T-cell (primary cell): ENCODE measurements at regions not wholly inside any gene's neighbourhood (a gene's known extent, or its start where the extent isn't known, plus 50 kb on each side); places are given as distances from the start of the nearest gene placed in this dataset.

Experiments
- ATAC-seq, 4 experiments: fragments of 200-7000 bp in 3 of 4; fragments of 150-1000 bp in 1 of 4; cut with Tn5 transposase; replicated peaks in 1 of 4; 1 replicate in 3 of 4; 2 replicates in 1 of 4; pipeline ENCODE4 v1.10.0; 2021; ENCODE audit warnings: moderate library complexity in 3 of 4, mild to moderate bottlenecking in 2 of 4, moderate number of reproducible peaks in 1 of 4
- CTCF ChIA-PET, 2 donors: fragments of 300-600 bp; sonication (Branson Sonifier 250); formaldehyde crosslinking; loops; one replicate each; lab custom pipeline; 2022; ENCODE audit warnings: antibody characterized with exemption in 2 of 2; lab: Charles Lee
- POLR2A ChIA-PET, 2 donors: fragments of 300-600 bp; sonication (Branson Sonifier 250); formaldehyde crosslinking; loops; one replicate each; lab custom pipeline; 2022; ENCODE audit warnings: antibody characterized with exemption in 2 of 2; lab: Charles Lee
- DNase-seq, 35 experiments: peaks; one replicate each; pipeline versions ENCODE4 v3.0.0 to v3.0.0-alpha.2; 2013 to 2023
- H3K27ac ChIP-seq: one replicate; pipeline ENCODE4 v1.5.1; 2013; ENCODE audit warnings: low read length
- H3K27me3 ChIP-seq, 2 experiments: replicated peaks in 1 of 2; 1 replicate in 1 of 2; 2 replicates in 1 of 2; pipeline versions ENCODE4 v1.6.1 to v1.7.0; 2013; ENCODE audit warnings: low read length in 1 of 2, mixed read lengths in 1 of 2; ENCODE audit not compliant: control insufficient read depth in 2 of 2, insufficient read depth in 2 of 2; ENCODE audit errors: extremely low read depth in 1 of 2
- H3K36me3 ChIP-seq, 2 donors: 1 replicate in 1 of 2; 2 replicates in 1 of 2; pipeline versions ENCODE4 v1.6.1 to v1.7.0; 2013; ENCODE audit warnings: low read length in 1 of 2; ENCODE audit not compliant: control insufficient read depth in 2 of 2, insufficient read depth in 1 of 2; ENCODE audit errors: extremely low read depth in 1 of 2
- H3K4me1 ChIP-seq, 2 experiments: 1 replicate in 1 of 2; 2 replicates in 1 of 2; pipeline versions ENCODE4 v1.6.1 to v1.7.0; 2013; ENCODE audit warnings: low read length in 2 of 2, mixed read lengths in 1 of 2; ENCODE audit not compliant: insufficient read depth in 2 of 2, control insufficient read depth in 1 of 2; ENCODE audit errors: extremely low read depth in 1 of 2
- H3K4me3 ChIP-seq, 2 donors: 1 replicate in 1 of 2; 2 replicates in 1 of 2; pipeline versions ENCODE4 v1.5.1 to v1.7.0; 2013; ENCODE audit warnings: mild to moderate bottlenecking in 2 of 2, low read length in 1 of 2, moderate library complexity in 1 of 2; ENCODE audit not compliant: control insufficient read depth in 1 of 2; ENCODE audit errors: extremely low read depth in 1 of 2
- H3K9me3 ChIP-seq: 2 replicates; pipeline ENCODE4 v1.7.0; 2013
- H3K27ac Mint-ChIP-seq, 2 donors: one replicate each; pipeline ENCODE4 v1.8.0; 2020 to 2021; ENCODE audit warnings: mild to moderate bottlenecking in 2 of 2, mixed read lengths in 2 of 2
- H3K27me3 Mint-ChIP-seq, 2 donors: one replicate each; pipeline ENCODE4 v1.8.0; 2021 to 2022; ENCODE audit warnings: mixed read lengths in 2 of 2
- H3K36me3 Mint-ChIP-seq: one replicate; pipeline ENCODE4 v1.8.0; 2021; ENCODE audit warnings: mixed read lengths
- H3K4me1 Mint-ChIP-seq, 3 donors: one replicate each; pipeline ENCODE4 v1.8.0; 2020 to 2022; ENCODE audit warnings: mixed read lengths in 3 of 3, mild to moderate bottlenecking in 1 of 3
- H3K4me3 Mint-ChIP-seq, 3 donors: one replicate each; pipeline ENCODE4 v1.8.0; 2020 to 2022; ENCODE audit warnings: mild to moderate bottlenecking in 3 of 3, mixed read lengths in 3 of 3, moderate library complexity in 3 of 3
- H3K9me3 Mint-ChIP-seq, 3 donors: one replicate each; pipeline ENCODE4 v1.8.0; 2020 to 2022; ENCODE audit warnings: mixed read lengths in 3 of 3
- WGBS: methylation state at CpG from one replicate; pipeline ENCODE4 v1.1.5; 2013; ENCODE audit warnings: missing lambda C conversion rate; ENCODE audit not compliant: insufficient coverage; 5-methylcytosine and 5-hydroxymethylcytosine counted together

DNA sequence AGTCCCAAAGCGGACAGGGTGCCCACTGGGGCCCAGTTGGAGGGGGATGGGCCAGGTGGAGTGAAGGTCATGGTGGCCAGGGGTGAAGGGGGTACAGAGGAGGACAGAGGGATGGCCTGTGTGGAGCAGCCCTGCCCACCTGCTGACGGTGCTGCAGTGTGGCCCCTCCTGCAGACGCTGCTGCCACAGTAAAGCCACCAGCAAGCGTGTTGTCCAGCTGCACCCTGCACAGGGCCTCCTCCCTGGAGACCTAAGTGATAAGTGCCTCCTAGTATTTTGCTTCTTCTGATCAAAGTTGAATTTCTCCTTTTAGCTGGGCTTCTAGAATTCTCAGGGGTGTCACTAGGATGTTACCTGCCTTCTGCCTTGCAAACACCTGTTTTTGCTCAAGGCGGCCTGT is 299.3 kb upstream of the IRX4 start:
- Histone ChIP-seq H3K4me1 (no peaks in the 10 kb centered on the region), H3K36me3 (no peaks in the 10 kb centered on the region), H3K27me3 (peaks cover 0 to 29% of the 10 kb centered on the region in 2 experiments), H3K9me3 (no peaks in the 10 kb centered on the region), H3K27ac (no peak overlapping the region), H3K4me3 (no peak overlapping the region)
- Mint-ChIP-seq H3K27me3 (peaks cover 13 to 15% of the 10 kb centered on the region in 2 donors), H3K4me1 (no peaks in the 10 kb centered on the region), H3K9me3 (no peaks in the 10 kb centered on the region), H3K36me3 (no peaks in the 10 kb centered on the region), H3K4me3 (no peak overlapping the region), H3K27ac (no peak overlapping the region)
- ChIA-PET CTCF (no interaction called here), POLR2A (no interaction called here)
- ATAC-seq (no peak), DNase-seq (no peak)
- 90% methylated on average over 5 of the region's 5 CpGs for WGBS

DNA sequence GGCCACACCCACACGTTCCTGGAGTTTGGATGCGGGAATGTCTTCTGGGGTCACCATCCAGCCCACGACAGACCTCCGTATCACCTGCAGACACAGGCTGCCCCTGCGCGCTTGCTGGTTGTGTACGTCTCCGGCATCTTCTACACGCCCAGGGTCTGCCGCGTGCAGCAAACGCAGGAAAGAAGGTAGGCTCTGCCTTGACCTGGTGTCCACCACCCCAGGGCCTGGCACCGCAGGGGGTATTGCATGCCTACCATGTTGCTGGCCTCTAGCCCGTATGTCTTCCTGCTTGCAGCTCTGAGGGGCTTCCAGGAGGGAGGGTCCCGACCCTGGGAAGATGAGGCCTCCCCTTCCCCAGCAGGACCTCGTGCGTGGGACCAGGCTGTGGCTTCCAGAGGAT is 298.8 kb upstream of the IRX4 start:
- no peak overlapping the region for H3K27ac Mint-ChIP-seq
- H3K27me3 Mint-ChIP-seq = peaks cover 13 to 17% of the 10 kb centered on the region in 2 donors
- Histone ChIP-seq H3K27ac (no peak overlapping the region), H3K27me3 (peaks cover 0 to 28% of the 10 kb centered on the region in 2 experiments), H3K36me3 (no peaks in the 10 kb centered on the region), H3K4me1 (no peaks in the 10 kb centered on the region), H3K4me3 (no peak overlapping the region), H3K9me3 (no peaks in the 10 kb centered on the region)
- H3K9me3 Mint-ChIP-seq = no peaks in the 10 kb centered on the region
- no peaks in the 10 kb centered on the region for H3K4me1 Mint-ChIP-seq
- ChIA-PET CTCF (no interaction called here), POLR2A (no interaction called here)
- ATAC-seq (no peak), DNase-seq (no peak)
- H3K36me3 Mint-ChIP-seq = no peaks in the 10 kb centered on the region
- H3K4me3 Mint-ChIP-seq = no peak overlapping the region
- WGBS = 91% methylated on average over 15 of the region's 17 CpGs

DNA sequence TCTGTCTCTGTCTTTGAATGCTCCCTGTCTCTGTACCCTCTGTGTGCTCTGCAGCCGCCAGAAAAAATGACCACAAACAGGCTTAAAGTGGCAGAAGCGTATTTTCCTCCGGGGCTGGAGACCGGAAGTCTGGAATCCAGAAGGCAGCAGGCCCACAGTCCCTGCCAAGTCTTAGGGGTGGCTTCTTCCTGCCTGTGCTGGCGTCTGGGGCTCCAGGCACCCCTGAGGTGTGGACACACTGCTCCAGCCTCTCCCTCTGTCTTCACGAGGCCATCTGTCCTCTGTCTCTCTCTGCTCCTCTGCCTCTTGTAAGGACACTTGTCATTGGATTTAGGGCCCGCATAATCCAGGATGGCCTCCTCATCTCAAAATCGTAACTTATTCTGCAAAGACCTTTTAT is 298.4 kb upstream of the IRX4 start:
- POLR2A ChIA-PET = no interaction called here
- H3K4me1 ChIP-seq = no peaks in the 10 kb centered on the region

GRCh38 chr5:2180456-2180855 is 297.7 kb upstream of the IRX4 start:
- H3K4me1 ChIP-seq = no peaks in the 10 kb centered on the region
- H3K27ac Mint-ChIP-seq = no peak overlapping the region
- ATAC-seq = no peak
- no peaks in the 10 kb centered on the region for H3K9me3 ChIP-seq
- peaks cover 13 to 19% of the 10 kb centered on the region in 2 donors for H3K27me3 Mint-ChIP-seq
- WGBS = 85% methylated on average over 14 of the region's 17 CpGs
- H3K4me1 Mint-ChIP-seq = no peaks in the 10 kb centered on the region
- ChIA-PET POLR2A (no interaction called here), CTCF (no interaction called here)
- no peak overlapping the region for H3K27ac ChIP-seq
- H3K4me3 Mint-ChIP-seq = no peak overlapping the region
- no peaks in the 10 kb centered on the region for H3K36me3 ChIP-seq
- DNase-seq = no peak
- H3K36me3 Mint-ChIP-seq = no peaks in the 10 kb centered on the region
- H3K4me3 ChIP-seq = no peak overlapping the region
- H3K27me3 ChIP-seq = peaks cover 0 to 23% of the 10 kb centered on the region in 2 experiments
- no peaks in the 10 kb centered on the region for H3K9me3 Mint-ChIP-seq

More for the DNA sequence above, 298.4 kb upstream of the IRX4 start:
- Histone ChIP-seq H3K36me3 (no peaks in the 10 kb centered on the region), H3K27me3 (peaks cover 0 to 24% of the 10 kb centered on the region in 2 experiments), H3K27ac (no peak overlapping the region), H3K9me3 (no peaks in the 10 kb centered on the region), H3K4me3 (no peak overlapping the region)
- no peak for ATAC-seq
- WGBS = 56% methylated on average over 8 of the region's 8 CpGs
- H3K36me3 Mint-ChIP-seq = no peaks in the 10 kb centered on the region
- peaks cover 13 to 19% of the 10 kb centered on the region in 2 donors for H3K27me3 Mint-ChIP-seq
- no peak for DNase-seq
- CTCF ChIA-PET = no interaction called here
- no peak overlapping the region for H3K4me3 Mint-ChIP-seq
- H3K4me1 Mint-ChIP-seq = no peaks in the 10 kb centered on the region
- H3K9me3 Mint-ChIP-seq = no peaks in the 10 kb centered on the region
- no peak overlapping the region for H3K27ac Mint-ChIP-seq

DNA sequence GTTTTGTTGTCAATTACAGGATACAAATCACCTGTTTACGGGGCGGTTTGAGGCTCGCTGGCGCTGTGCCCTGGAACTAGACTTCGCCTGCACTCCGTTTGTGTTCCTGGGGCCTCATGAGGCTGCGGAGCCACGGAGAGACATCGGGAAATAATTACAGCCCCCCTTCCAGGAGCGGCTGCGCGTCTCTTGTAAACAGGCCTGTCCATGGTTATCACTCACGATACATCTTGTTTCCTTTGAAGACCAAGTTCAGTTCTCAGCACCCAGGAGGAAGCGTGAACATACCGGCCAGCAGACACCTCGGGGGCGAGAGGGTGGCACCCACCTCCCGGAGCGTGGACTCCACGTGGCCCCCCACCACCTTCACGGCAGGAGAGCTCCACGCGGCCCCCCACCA is 297.1 kb upstream of the IRX4 start:
- Histone ChIP-seq H3K4me3 (no peak overlapping the region), H3K27ac (no peak overlapping the region), H3K27me3 (peaks cover 0 to 21% of the 10 kb centered on the region in 2 experiments), H3K4me1 (no peaks in the 10 kb centered on the region), H3K9me3 (no peaks in the 10 kb centered on the region), H3K36me3 (no peaks in the 10 kb centered on the region)
- no peak for DNase-seq
- Mint-ChIP-seq H3K27me3 (peaks cover 13 to 19% of the 10 kb centered on the region in 2 donors), H3K4me3 (no peak overlapping the region), H3K27ac (no peak overlapping the region), H3K4me1 (no peaks in the 10 kb centered on the region), H3K9me3 (no peaks in the 10 kb centered on the region), H3K36me3 (no peaks in the 10 kb centered on the region)
- POLR2A ChIA-PET = no interaction called here
- WGBS = 89% methylated on average over 17 of the region's 23 CpGs
- ATAC-seq = no peak
- CTCF ChIA-PET = no interaction called here

GRCh38 chr5:2178528-2178927 is 295.8 kb upstream of the IRX4 start:
- ChIA-PET CTCF (no interaction called here), POLR2A (no interaction called here)
- H3K27ac Mint-ChIP-seq = no peak overlapping the region
- no peak for DNase-seq
- Histone ChIP-seq H3K9me3 (no peaks in the 10 kb centered on the region), H3K36me3 (no peaks in the 10 kb centered on the region), H3K4me1 (no peaks in the 10 kb centered on the region), H3K4me3 (no peak overlapping the region), H3K27ac (no peak overlapping the region), H3K27me3 (peaks cover 0 to 21% of the 10 kb centered on the region in 2 experiments)
- no peaks in the 10 kb centered on the region for H3K4me1 Mint-ChIP-seq
- H3K9me3 Mint-ChIP-seq = no peaks in the 10 kb centered on the region
- H3K27me3 Mint-ChIP-seq = peaks cover 9 to 13% of the 10 kb centered on the region in 2 donors
- H3K36me3 Mint-ChIP-seq = no peaks in the 10 kb centered on the region
- 87% methylated on average over 12 of the region's 12 CpGs for WGBS
- H3K4me3 Mint-ChIP-seq = no peak overlapping the region
- ATAC-seq = no peak

DNA sequence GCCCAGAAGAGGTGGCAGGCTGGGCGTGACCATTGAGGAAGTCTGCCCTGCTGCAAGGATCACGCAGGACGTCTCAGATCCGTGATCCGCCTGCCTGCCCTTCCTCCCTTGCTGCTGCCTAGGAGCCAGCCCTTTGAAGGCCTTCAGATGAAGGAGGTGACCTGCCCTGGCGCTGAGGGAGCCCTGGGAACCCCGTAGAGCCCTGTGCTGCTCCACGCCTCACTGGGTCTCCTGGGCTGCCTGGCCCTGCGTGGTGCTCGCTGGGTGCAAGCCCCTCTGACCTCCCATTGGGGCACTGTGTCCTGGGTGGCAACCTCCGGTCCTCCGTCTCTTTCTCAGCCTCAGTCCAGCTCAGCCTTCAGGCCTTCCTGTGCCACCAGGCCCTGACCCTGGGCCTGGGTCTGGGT is 295.3 kb upstream of the IRX4 start:
- ChIA-PET POLR2A (interaction anchor here in 1 of 2 donors (0.6 kb wide), 1 partner anchor 13 kb away, joined by 3 read pairs; no protein-coding TSS in a partner anchor), CTCF (no interaction called here)
- ATAC-seq = no peak
- Mint-ChIP-seq H3K4me1 (no peaks in the 10 kb centered on the region), H3K36me3 (no peaks in the 10 kb centered on the region), H3K4me3 (no peak overlapping the region), H3K27me3 (peaks cover 13 to 15% of the 10 kb centered on the region in 2 donors), H3K9me3 (no peaks in the 10 kb centered on the region), H3K27ac (no peak overlapping the region)
- no peak for DNase-seq
- Histone ChIP-seq H3K36me3 (no peaks in the 10 kb centered on the region), H3K9me3 (no peaks in the 10 kb centered on the region), H3K27ac (no peak overlapping the region), H3K4me3 (no peak overlapping the region), H3K4me1 (no peaks in the 10 kb centered on the region), H3K27me3 (peaks cover 0 to 19% of the 10 kb centered on the region in 2 experiments)
- WGBS = 75% methylated on average over 12 of the region's 12 CpGs
